Trophoblast cell (in vitro differentiated cells and primary cell): ENCODE measurements at regions not wholly inside any gene's neighbourhood (a gene's known extent, or its start where the extent isn't known, plus 50 kb on each side); places are given as distances from the start of the nearest gene placed in this dataset.

Experiments used
- DNase-seq, 2 donors: peaks; one replicate each; pipeline ENCODE4 v3.0.0-alpha.2; 2016
- H2AFZ ChIP-seq: 2 replicates; pipeline ENCODE4 v1.6.1; 2013; ENCODE audit warnings: low read length, moderate library complexity, mild to moderate bottlenecking; ENCODE audit not compliant: insufficient read depth, poor library complexity
- H2AK5ac ChIP-seq: 2 replicates; pipeline ENCODE4 v1.6.1; 2013; ENCODE audit warnings: mild to moderate bottlenecking, low read length
- H2BK120ac ChIP-seq: 2 replicates; pipeline ENCODE4 v1.6.1; 2013; ENCODE audit warnings: low read length, mild to moderate bottlenecking, moderate library complexity; ENCODE audit not compliant: insufficient read depth, poor library complexity
- H2BK12ac ChIP-seq: 2 replicates; pipeline ENCODE4 v1.6.1; 2013; ENCODE audit warnings: mild to moderate bottlenecking, low read length, moderate library complexity
- H2BK5ac ChIP-seq: 2 replicates; pipeline ENCODE4 v1.6.1; 2013; ENCODE audit warnings: low read length, low read depth, moderate library complexity, mild to moderate bottlenecking; ENCODE audit not compliant: poor library complexity
- H3K14ac ChIP-seq: 2 replicates; pipeline ENCODE4 v1.6.1; 2013; ENCODE audit warnings: mild to moderate bottlenecking, low read length
- H3K18ac ChIP-seq: 2 replicates; pipeline ENCODE4 v1.6.1; 2013; ENCODE audit warnings: mild to moderate bottlenecking, low read length
- H3K23ac ChIP-seq: 2 replicates; pipeline ENCODE4 v1.6.1; 2013; ENCODE audit warnings: low read length
- H3K27ac ChIP-seq: 2 replicates; pipeline ENCODE4 v1.5.1; 2013; ENCODE audit warnings: low read depth, mild to moderate bottlenecking, inconsistent platforms, low read length, moderate library complexity
- H3K27me3 ChIP-seq: 2 replicates; pipeline ENCODE4 v1.6.1; 2013; ENCODE audit warnings: inconsistent platforms, mild to moderate bottlenecking, low read length, moderate library complexity; ENCODE audit not compliant: insufficient read depth
- H3K36me3 ChIP-seq, 2 experiments: 1 replicate in 1 of 2; 2 replicates in 1 of 2; pipeline ENCODE4 v1.6.1; 2013; ENCODE audit warnings: low read length in 2 of 2, mild to moderate bottlenecking in 2 of 2, moderate library complexity in 1 of 2; ENCODE audit not compliant: insufficient read depth in 2 of 2, control insufficient read depth in 1 of 2
- H3K4ac ChIP-seq: 2 replicates; pipeline ENCODE4 v1.6.1; 2013; ENCODE audit warnings: low read depth, mild to moderate bottlenecking, low read length, moderate library complexity
- H3K4me1 ChIP-seq, 2 experiments: 1 replicate in 1 of 2; 2 replicates in 1 of 2; pipeline ENCODE4 v1.6.1; 2013; ENCODE audit warnings: low read length in 2 of 2, mild to moderate bottlenecking in 2 of 2, moderate library complexity in 1 of 2; ENCODE audit not compliant: insufficient read depth in 2 of 2, control insufficient read depth in 1 of 2
- H3K4me2 ChIP-seq: 2 replicates; pipeline ENCODE4 v1.6.1; 2013; ENCODE audit warnings: inconsistent platforms, mild to moderate bottlenecking, low read length, moderate library complexity
- H3K4me3 ChIP-seq: 2 replicates; pipeline ENCODE4 v1.5.1; 2013; ENCODE audit warnings: mild to moderate bottlenecking, low read depth, low read length, inconsistent platforms
- H3K79me1 ChIP-seq: one replicate; pipeline ENCODE4 v1.6.1; 2013; ENCODE audit warnings: low read length
- H3K79me2 ChIP-seq: 2 replicates; pipeline ENCODE4 v1.6.1; 2013; ENCODE audit warnings: low read length, mild to moderate bottlenecking; ENCODE audit not compliant: control insufficient read depth, insufficient read depth, poor library complexity
- H3K9ac ChIP-seq: 2 replicates; pipeline ENCODE4 v1.6.1; 2013; ENCODE audit warnings: mild to moderate bottlenecking, low read length
- H3K9me3 ChIP-seq: 2 replicates; pipeline ENCODE4 v1.6.1; 2013; ENCODE audit warnings: low read depth, mild to moderate bottlenecking, control low read depth, inconsistent platforms, low read length; ENCODE audit not compliant: insufficient read depth
- H4K12ac ChIP-seq: 2 replicates; pipeline ENCODE4 v1.6.1; 2013; ENCODE audit warnings: low read depth, mild to moderate bottlenecking, low read length, moderate library complexity
- H4K8ac ChIP-seq: 2 replicates; pipeline ENCODE4 v1.6.1; 2013; ENCODE audit warnings: low read depth, mild to moderate bottlenecking, low read length, moderate library complexity
- H4K91ac ChIP-seq: one replicate; pipeline ENCODE4 v1.6.1; 2013; ENCODE audit warnings: low read depth, mild to moderate bottlenecking, low read length, moderate library complexity
- WGBS: extraction: QIAGEN DNeasy Blood & Tissue Kit; methylation state at CpG from one replicate; pipeline ENCODE4 v1.1.7; 2013; ENCODE audit warnings: missing lambda C conversion rate; ENCODE audit not compliant: insufficient read length, insufficient coverage; ENCODE audit errors: extremely low coverage; 5-methylcytosine and 5-hydroxymethylcytosine counted together

DNA sequence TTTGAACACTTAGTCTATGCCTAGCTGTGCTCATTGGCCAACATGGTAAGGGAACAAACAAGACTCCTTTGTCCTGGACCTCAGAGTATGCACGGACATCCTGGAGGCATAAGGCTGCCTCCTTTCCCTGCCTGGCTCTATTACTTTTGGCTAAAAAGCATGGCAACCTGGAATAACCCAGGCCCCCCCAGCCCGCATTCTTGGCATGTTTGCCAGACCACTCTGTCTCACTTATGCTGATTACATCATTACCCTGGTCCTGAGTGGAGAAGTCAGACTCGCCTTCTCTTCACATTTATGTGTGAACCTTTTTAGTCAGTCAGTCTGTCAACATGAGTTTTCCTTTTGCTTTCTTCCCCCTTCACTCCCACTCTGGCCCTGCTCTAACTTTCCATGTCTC is 58.0 kb upstream of the ELK3 start:
- Histone ChIP-seq H3K9me3 (no peaks in the 10 kb centered on the region), H2AK5ac (no peak overlapping the region), H3K23ac (no peak overlapping the region), H3K4ac (no peak overlapping the region), H2BK5ac (no peak overlapping the region), H3K14ac (no peak overlapping the region), H4K91ac (no peak overlapping the region), H3K79me2 (no peaks in the 10 kb centered on the region), H3K36me3 (no peaks in the 10 kb centered on the region), H2BK120ac (no peak overlapping the region), H2AFZ (no peak overlapping the region), H3K18ac (no peak overlapping the region), H3K4me1 (peaks cover 8 to 10% of the 10 kb centered on the region in 2 experiments), H4K12ac (no peak overlapping the region), H2BK12ac (no peak overlapping the region), H3K4me2 (no peak overlapping the region), H4K8ac (no peak overlapping the region), H3K4me3 (no peak overlapping the region), H3K27me3 (no peaks in the 10 kb centered on the region), H3K79me1 (peaks cover 4% of the 10 kb centered on the region), H3K27ac (peak overlapping the region; percentile 42), H3K9ac (no peak overlapping the region)
- no peak for DNase-seq
- no CpG with 5 or more reads among the region's 3 CpGs for WGBS

DNA sequence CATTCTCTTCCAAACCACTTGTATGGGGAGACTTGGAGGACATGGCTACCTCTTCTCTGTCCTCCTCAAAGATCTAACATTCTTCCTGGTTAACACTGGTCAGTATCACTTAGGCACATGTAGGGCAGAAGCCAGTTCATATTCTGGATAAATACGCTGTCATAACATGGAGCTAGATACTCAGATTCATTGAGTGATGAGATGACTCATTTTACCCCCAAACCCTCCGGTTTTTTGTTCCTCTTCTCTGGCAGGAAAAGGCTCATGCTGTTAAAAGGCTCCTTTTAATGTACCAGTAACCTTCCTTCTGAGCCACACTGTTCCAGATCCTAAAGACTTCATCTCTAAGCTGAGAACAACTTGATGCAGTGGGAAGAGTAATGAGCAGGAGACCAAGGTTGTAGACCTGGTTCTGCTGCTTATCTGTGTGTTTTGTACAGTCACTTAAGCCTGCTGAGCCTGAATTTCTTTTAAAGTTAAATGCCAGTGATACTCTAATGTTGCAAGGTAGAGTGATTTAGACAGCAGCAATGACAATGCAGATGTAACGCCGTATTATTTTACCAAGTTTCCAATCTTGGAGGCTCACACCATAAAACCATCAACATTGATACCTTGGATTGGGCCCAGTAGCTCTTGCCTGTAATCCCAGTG is 57.3 kb upstream of the ELK3 start:
- Histone ChIP-seq H2BK12ac (no peak overlapping the region), H3K27me3 (no peaks in the 10 kb centered on the region), H2BK5ac (no peak overlapping the region), H3K14ac (no peak overlapping the region), H3K79me2 (no peaks in the 10 kb centered on the region), H2AK5ac (no peak overlapping the region), H4K12ac (no peak overlapping the region), H3K9ac (no peak overlapping the region), H3K27ac (peak overlapping the region; percentile 42), H3K4me3 (no peak overlapping the region), H3K23ac (no peak overlapping the region), H3K18ac (no peak overlapping the region), H3K4ac (no peak overlapping the region), H2BK120ac (no peak overlapping the region), H3K4me1 (peaks cover 8 to 13% of the 10 kb centered on the region in 2 experiments), H2AFZ (no peak overlapping the region), H4K8ac (no peak overlapping the region), H3K4me2 (no peak overlapping the region), H3K9me3 (no peaks in the 10 kb centered on the region), H3K79me1 (peaks cover 4% of the 10 kb centered on the region), H4K91ac (no peak overlapping the region), H3K36me3 (no peaks in the 10 kb centered on the region)
- no CpG with 5 or more reads among the region's 4 CpGs for WGBS
- DNase-seq, result no peak

DNA sequence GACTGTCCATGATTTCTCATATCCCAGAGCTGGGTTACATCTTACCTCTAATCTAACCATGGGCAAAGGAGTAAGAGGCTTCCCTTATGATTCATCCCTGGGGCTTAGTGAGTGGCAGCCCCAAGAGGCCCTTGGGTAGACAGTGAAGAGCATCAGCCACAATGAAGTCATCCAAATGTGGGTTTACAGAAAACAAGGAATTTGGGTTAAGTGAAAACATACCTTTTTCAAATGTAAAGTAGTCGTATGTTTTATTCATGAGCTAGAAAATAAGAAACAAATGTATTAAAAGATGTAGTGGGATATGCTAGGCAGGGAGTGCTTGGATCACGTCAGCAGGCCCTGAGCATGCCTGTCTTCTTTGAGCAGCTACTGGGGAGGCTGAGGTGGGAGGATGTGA is 54.0 kb upstream of the ELK3 start:
- H3K36me3 ChIP-seq, result no peaks in the 10 kb centered on the region
- H3K9me3 ChIP-seq, result no peaks in the 10 kb centered on the region
- no peak overlapping the region for H4K91ac ChIP-seq
- no peak overlapping the region for H4K12ac ChIP-seq
- no CpG with 5 or more reads among the region's 2 CpGs for WGBS
- H3K23ac ChIP-seq, result no peak overlapping the region
- H2BK5ac ChIP-seq, result no peak overlapping the region
- H4K8ac ChIP-seq, result no peak overlapping the region
- no peak overlapping the region for H3K14ac ChIP-seq
- peaks cover 4% of the 10 kb centered on the region for H3K79me1 ChIP-seq
- no peak overlapping the region for H3K4me2 ChIP-seq
- H2AK5ac ChIP-seq, result no peak overlapping the region
- H3K4me1 ChIP-seq, result peaks cover 8 to 13% of the 10 kb centered on the region in 2 experiments
- DNase-seq, result no peak
- no peak overlapping the region for H3K4ac ChIP-seq
- H2AFZ ChIP-seq, result no peak overlapping the region
- H3K79me2 ChIP-seq, result no peaks in the 10 kb centered on the region
- H3K27me3 ChIP-seq, result no peaks in the 10 kb centered on the region
- H3K27ac ChIP-seq, result no peak overlapping the region
- H3K4me3 ChIP-seq, result no peak overlapping the region
- H2BK12ac ChIP-seq, result no peak overlapping the region
- no peak overlapping the region for H3K9ac ChIP-seq
- H3K18ac ChIP-seq, result no peak overlapping the region
- H2BK120ac ChIP-seq, result no peak overlapping the region

DNA sequence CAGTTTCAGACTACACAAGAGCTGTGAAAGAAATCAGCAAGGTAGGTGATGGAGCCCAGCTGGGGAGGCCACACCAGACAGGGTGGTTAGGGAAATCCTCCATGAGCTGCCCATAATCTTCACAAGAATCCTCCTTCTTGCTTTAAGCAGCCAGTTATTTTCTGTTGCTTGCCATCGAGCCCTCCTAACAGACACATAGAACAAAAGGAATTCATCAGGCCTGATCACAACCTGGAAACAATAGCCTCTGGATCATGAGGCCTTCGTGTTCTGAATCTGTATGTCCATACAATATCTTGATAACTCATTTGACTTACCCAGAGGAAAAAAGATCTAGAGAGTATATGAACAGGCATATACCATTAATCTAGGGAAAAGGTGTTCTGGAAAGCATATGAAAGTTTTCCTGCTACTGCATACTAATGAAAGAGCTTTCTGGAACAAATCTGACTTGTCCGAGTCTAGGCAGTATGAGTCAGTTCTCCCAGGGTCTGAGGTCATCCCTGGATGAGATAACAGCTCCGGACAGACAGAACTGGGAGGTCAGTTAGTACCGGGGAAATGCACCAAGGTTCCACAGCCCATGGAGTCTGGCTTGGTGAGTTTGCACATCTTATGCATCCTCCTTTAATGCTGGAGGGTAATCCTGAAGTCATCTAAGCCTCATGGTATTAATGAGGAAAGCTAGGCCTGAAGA is 52.8 kb upstream of the ELK3 start:
- no peak overlapping the region for H4K91ac ChIP-seq
- H2AK5ac ChIP-seq, result no peak overlapping the region
- H2AFZ ChIP-seq, result no peak overlapping the region
- H2BK120ac ChIP-seq, result no peak overlapping the region
- no peak overlapping the region for H4K12ac ChIP-seq
- H3K14ac ChIP-seq, result no peak overlapping the region
- H3K27me3 ChIP-seq, result no peaks in the 10 kb centered on the region
- no peak overlapping the region for H3K4me3 ChIP-seq
- H3K4me1 ChIP-seq, result peaks cover 3 to 8% of the 10 kb centered on the region in 2 experiments
- no peak overlapping the region for H2BK5ac ChIP-seq
- H3K79me1 ChIP-seq, result peaks cover 3% of the 10 kb centered on the region
- H3K4me2 ChIP-seq, result no peak overlapping the region
- no peaks in the 10 kb centered on the region for H3K9me3 ChIP-seq
- no peak overlapping the region for H4K8ac ChIP-seq
- no peak overlapping the region for H3K9ac ChIP-seq
- DNase-seq, result peak in 1 of 2 donors; percentile 28
- no peak overlapping the region for H3K23ac ChIP-seq
- no peak overlapping the region for H3K18ac ChIP-seq
- no peak overlapping the region for H2BK12ac ChIP-seq
- H3K79me2 ChIP-seq, result no peaks in the 10 kb centered on the region
- H3K36me3 ChIP-seq, result no peaks in the 10 kb centered on the region
- no peak overlapping the region for H3K4ac ChIP-seq
- H3K27ac ChIP-seq, result peak overlapping the region; percentile 7
- no CpG with 5 or more reads among the region's 5 CpGs for WGBS
